DMS53 treated with DMSO at 0.1 percent for 48 hours (cell line): ENCODE measurements at regions not wholly inside any gene's neighbourhood (a gene's known extent, or its start where the extent isn't known, plus 50 kb on each side); places are given as distances from the start of the nearest gene placed in this dataset.
"Not testable (repeated sequence)": the region's sequence is repeated elsewhere in the genome, so short reads cannot be mapped to it uniquely, and the experiment has no call there.

Experiments used
- DNase-seq: peaks from one replicate; lab custom pipeline; 2025; ENCODE audit not compliant: unreplicated experiment; lab: John Stamatoyannopoulos, UW

GRCh38 chr15:38930851-38931572, 366.4 kb upstream of the RASGRP1 start:
- DNase-seq, result no peak

- no peak for DNase-seq
Observed at GRCh38 chr15:38941399-38941953, 376.9 kb upstream of the RASGRP1 start.

GRCh38 chr15:38944536-38944935, 379.9 kb upstream of the RASGRP1 start:
- DNase-seq, result no peak

DNA sequence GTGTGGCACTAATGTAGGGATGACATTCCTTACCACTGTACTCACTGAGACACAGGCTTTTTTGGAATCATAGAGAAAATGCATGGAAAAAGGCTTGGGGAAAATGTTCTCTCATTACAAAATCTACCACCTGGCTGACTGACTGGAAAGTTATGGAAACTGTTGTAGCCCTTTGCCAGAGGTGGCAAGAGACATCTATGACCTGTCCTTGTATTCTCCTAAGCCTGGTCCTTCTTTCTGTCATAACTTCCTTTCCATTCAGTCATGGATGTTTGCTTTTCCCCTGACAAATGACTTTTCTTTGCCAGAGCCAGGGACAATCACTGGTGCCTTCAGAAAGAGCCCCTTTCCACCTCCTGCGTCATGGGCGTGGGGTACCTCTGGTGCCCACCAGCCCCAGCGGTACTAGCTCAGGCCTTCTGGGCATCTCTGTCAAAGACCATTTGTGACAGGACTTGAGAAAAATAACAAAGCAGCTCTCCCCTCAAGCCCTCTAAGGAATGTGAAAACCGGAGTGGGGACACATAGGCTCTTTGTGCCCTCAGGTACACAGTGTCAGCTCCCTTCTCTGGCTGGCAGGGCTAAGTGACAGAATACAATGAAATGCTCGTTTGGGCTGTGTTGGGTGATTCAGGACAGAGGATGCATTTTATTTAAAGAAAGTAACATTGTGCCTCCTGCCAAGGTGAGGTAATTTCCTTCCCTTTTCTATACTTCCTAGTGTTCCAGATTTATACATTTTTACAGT, 381.1 kb upstream of the RASGRP1 start:
- no peak for DNase-seq

DNA sequence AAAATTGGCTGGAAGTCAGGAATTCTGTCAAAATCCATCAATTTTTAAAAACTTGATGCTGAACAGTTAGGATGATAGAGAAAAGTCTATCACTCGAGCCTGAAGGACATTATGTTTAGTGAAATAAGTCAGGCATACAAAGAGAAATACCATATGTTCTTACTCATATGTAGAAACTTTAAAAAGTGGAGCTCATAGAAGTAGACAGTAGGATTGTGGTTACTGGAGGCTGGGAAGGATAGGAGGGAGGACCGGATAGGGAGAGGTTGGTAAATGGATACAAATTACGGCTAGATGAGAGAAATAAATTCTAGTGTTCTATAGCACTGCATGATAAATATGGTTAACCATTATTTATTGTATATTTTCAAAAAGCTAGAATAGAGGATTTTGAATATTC, 389.5 kb upstream of the RASGRP1 start:
- DNase-seq, result no peak

DNA sequence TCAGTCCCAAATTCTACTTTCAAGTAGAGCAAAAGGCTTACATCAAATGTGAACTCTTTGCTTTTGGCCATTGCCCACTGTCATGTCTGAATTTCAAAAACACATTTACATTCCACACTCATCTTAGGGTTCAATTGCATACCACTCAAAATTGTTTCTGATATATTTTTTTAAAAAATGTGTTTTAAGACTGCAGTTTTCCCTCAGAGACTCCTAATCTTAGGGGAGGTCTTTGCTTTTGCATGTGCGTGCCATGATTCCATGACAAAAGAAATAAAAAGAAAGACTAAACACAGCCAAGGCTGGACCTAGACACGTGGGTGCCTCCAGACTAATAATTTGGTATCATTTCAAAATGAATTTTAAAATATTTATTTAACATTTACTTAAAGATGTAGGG, 396.8 kb upstream of the RASGRP1 start:
- no peak for DNase-seq

DNA sequence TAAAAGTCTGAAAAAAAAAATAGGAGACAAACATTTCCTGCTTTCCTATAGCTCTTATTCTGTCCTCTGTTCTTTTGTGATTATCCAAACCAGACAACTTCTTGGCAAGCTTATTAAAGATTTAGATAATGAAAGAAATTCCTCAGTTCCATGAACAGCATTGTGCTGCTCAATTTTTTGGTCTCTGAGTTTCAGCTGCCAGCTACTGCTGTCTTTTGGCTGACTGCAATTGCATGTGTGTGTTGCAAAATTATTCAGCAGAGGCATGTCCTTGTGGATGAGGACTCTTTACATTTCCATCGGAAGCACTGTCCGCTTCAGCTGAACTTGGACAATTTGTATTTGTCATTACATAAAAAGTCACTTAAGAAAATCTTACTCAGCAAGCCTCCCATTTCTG, 397.3 kb upstream of the RASGRP1 start:
- DNase-seq, result no peak

DNA sequence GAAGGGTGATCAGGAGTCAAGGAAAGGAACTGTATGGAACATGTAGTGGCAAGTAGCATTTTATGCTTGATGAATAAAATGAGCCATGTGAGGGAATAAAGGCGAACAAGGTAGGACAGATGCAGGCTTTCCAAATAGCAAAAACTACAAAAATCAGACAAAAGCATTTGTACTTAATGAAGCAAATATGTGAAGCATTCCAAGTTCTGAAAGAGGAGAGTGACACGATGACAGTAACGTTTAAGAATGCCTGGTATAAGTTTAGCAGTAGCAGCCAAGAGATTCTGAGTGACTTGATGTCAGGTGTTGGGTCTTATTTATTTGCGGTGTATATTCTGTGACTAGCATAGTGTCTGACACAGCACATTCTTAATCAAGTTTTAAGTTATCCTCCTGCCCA, 408.2 kb upstream of the RASGRP1 start:
- DNase-seq, result no peak

- DNase-seq, result no peak
Observed at GRCh38 chr15:38975282-38975990, 410.8 kb upstream of the RASGRP1 start.

DNA sequence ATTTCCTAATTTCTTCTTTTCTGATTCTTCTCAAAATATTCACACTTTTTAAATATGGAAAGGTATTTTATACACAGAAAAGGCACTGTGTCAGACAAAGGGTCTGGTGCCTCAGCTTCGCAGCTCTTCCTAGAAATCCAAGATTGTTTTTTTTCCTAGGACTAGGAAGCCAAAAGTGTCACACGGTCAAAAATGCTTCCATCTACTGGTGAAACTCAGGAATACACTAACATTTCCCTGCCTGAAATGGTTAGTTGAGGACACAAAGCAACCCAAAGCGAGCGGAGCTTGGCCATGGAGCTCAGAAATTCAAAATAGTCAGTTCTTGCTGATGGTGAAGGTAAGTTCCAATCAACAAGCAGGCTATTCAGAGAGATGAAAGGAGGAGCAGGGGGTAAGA, 426.5 kb upstream of the RASGRP1 start:
- DNase-seq, result peak; percentile 33

DNA sequence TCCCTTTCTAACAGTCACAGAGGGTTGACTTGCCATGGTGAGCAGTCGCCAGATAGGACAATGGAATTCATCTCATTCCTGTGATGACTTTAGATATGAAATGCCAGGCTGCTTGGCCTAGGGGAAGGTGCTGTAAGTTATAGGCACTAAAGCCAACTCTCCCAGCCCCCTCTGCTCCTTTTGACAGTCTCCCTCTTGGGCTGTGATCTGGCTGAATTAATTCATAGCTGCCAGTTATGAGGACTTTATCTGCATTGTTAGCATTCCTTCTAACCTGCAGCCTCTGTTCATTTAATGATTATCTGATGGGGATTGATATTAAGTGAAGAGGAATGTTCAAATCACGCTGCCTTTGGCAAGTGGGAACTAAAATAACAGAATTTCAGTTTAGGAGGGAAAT, 427.1 kb upstream of the RASGRP1 start:
- no peak for DNase-seq

DNA sequence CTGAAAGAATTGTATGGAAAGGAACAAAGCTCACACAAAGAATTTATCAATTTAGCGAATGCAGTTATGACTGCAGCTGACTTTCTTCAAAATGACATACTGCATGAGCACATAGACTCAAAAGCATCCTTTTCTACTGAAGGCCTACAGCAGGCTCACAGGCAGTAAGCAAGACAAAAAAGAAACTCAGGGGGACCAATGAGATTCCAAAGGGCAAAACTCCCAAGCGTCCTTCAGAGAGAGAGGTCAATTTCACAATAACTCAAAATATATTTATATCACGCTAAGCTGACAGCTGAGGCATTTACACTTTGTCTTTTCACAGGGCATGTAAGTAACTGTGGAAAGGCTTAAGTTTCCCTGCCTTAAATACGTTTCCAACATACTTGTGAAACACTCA, 427.9 kb upstream of the RASGRP1 start:
- no peak for DNase-seq

- DNase-seq, result no peak
Observed at GRCh38 chr15:38992930-38993329, 428.3 kb upstream of the RASGRP1 start.

DNA sequence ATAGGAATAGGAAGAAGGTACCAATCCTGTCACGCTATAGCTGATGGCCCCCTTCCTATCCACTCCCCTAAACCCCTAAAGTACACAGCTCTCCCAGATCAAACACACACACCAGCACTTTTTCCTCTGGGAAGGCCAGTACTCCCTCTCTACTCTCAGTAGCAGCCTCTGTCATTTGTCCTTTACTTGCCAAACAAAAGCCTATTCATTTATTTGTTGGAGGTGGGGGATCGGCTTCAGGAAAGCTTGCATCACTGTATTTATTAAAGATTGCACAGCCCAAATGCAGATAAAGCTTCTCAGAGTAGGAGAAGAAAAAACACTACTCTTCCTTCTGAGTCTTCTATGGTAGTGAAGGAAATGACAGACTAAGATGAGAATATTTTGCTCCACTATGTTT, 429.7 kb upstream of the RASGRP1 start:
- no peak for DNase-seq

DNA sequence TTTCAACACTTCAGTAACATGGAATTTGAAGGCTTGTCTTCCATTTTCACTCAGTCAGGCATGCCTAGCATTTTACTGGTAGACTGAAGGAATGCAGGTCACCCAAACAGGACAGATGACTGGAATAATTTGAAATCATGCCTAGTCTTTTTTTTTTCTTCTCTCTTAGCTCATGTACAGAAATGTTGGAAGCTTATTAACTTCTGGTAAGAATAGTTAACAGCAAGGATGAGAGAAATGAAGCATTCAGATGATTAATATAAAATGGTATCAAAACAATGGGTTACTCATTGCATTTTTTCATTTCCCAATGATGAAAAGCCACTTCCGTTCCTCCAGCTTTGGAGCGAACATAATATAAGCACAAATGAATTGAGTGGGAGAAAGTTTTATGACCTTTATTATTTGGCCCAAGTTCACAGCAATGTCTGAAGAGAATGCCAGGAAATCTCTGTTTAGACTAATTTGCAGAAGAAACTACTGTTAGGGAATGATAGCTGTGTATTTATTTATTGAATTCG, 431.6 kb upstream of the RASGRP1 start:
- no peak for DNase-seq

GRCh38 chr15:38997841-38998240, 433.2 kb upstream of the RASGRP1 start:
- no peak for DNase-seq

DNA sequence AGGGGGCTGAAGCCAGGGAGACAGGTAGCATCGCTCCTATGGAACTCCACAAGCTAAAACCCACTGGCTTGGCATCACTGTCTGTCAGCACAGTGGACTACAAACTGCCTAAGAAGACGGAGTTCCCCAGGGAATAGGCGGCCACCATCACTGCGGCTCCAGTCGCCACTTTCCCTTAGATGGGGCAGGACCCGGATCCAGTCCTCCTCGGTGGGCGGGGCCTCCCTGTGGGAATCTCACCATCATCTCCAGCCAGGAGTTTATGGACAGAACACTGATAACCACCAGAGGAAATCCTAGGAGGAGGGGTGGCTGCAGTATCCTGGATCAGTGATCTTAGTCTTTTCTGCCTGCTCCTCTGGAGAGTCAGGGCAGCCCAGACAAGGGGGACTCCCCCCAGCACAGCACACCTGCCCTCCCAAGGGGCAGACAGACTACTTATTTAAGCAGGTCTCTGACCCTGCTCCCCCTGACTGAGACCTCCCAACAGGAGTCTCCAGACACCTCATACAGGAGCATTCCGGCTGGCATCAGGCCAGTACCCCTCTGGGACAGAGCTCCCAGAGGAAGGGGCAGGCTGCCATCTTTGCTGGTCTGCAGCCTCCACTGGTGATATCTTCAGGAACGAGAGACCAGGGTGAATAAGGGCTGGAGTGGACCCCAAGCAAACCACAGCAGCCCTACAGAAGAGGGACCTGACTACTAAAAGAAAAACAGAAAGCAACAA, 435.6 kb upstream of the RASGRP1 start:
- DNase-seq, result no peak

DNA sequence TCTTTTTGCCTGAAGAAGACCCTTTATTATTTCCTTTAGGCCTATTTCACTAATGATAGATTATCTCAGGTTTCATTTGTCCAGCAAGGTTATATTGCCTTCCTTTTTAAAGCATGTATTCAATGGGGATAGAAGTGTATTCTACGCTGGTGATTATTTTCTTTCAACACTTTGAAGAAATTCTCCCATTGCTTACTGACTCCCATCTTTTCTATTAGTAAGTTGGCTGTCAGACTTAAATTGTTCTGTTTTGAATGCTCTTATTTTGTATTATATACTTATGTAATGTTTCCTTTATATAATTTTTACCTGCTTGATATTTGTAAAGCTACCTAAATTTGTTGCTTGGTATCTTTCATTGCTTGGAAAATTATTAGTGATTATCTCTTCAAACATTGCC, 445.1 kb upstream of the RASGRP1 start:
- no peak for DNase-seq

DNA sequence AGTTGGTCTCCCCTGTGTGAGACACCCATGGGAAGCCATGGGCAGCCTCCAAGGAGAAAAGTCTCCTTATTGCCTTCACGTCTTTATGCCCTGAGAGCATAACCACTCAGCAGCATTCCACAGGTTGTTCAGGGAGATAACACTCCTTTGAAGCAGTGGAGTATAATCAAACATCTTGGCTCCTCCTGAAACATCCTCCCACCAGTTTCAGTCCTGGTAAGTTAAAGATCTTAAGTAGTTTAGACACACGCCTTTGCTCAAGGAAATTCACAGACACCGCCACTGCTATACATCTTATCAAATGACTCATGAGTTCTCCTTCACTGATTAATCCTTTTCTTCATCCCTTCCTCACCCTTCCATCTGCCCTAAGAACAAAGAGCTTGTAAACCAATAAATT, 446.5 kb upstream of the RASGRP1 start:
- not testable (repeated sequence) for DNase-seq

GRCh38 chr15:39013262-39013661, 448.6 kb upstream of the RASGRP1 start:
- DNase-seq, result no peak

DNA sequence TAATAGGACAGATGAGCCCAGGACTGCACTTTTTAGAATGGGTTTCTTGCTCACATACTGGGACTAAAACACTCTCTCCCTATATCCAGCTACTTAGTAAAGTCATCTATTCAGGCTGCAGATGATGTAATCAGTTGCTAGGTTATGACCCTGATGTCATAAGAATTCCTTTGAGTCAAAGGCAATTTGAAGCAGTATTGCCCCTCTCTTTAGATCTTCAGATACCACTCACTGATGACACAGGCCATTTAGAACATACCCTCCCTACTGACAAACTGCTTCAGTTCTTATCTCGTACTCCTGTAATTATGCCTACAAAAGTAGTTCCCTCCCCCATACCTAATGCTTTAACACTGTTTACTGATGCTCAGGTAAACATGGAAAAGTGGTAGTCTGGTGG, 450.1 kb upstream of the RASGRP1 start:
- DNase-seq, result no peak
